ENCODE measurements at regions not wholly inside any gene's neighbourhood (a gene's known extent, or its start where the extent isn't known, plus 50 kb on each side); places are given as distances from the start of the nearest gene placed in this dataset.

DNA sequence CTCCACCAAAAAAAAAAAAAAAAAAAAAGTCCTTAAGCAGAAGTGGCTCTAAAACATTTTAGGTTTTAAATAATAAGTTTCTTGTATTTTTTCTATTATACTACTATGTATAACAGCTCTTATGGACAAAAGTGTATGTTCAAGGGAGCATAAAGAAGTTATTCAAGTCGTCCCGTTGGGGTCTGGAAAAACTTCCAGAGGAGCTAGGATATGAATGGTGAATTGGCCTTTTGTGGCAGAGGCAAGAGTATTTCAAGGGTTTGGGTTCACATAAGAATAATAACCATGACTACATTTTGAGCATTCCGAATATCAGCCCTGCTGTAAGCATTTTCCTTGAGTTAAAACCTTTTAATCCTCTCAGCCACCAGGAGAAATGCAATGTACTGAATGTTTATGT lies 50.6 kb upstream of the ARHGAP42 start:
- no peak overlapping the region for H3K4me3 ChIP-seq
- H3K27me3 ChIP-seq (ENCODE audit: insufficient read depth, low read depth) = no peaks in the 10 kb centered on the region
- no peaks in the 10 kb centered on the region for H3K36me3 ChIP-seq (ENCODE audit: low read depth)
- H3K4me2 ChIP-seq = no peak overlapping the region
- TF ChIP-seq EZH2 (IDR thresholded peaks at IDR 0.05; ENCODE audit: low read depth) (no peak), CTCF (conservative IDR thresholded peaks at IDR 0.05) (no peak)
- ChIA-PET POLR2A (ENCODE audit: unreplicated experiment) (interaction anchor here (0.7 kb wide), 1 partner anchor 58 kb away, joined by 4 read pairs; no protein-coding TSS in a partner anchor), CTCF (no interaction called here)
- H3F3A ChIP-seq (ENCODE audit: insufficient read depth, low read depth) = no peaks in the 10 kb centered on the region
- no peaks in the 10 kb centered on the region for H3K9me3 ChIP-seq (ENCODE audit: insufficient read depth, low read depth)
- H3K27ac ChIP-seq = no peak overlapping the region
- DNase-seq = no peak
- no peak overlapping the region for H2AFZ ChIP-seq
- H3K4me1 ChIP-seq (replicated peaks; ENCODE audit: insufficient read depth) = no peaks in the 10 kb centered on the region
- no TSS peak for BruUV-seq (replicated peaks)
- H3K9me2 ChIP-seq (ENCODE audit: insufficient read depth) = no peaks in the 10 kb centered on the region
- no peaks in the 10 kb centered on the region for H4K20me1 ChIP-seq (ENCODE audit: insufficient read depth)
- H3K79me2 ChIP-seq (ENCODE audit: low read depth) = no peaks in the 10 kb centered on the region
- intact Hi-C loops (cut with micrococcal nuclease; ENCODE audit: unreplicated experiment) = no loop called here
